ENCODE measurements at regions not wholly inside any gene's neighbourhood (a gene's known extent, or its start where the extent isn't known, plus 50 kb on each side); places are given as distances from the start of the nearest gene placed in this dataset.
"Not testable (repeated sequence)": the region's sequence is repeated elsewhere in the genome, so short reads cannot be mapped to it uniquely, and the experiment has no call there.

- DNase-seq (no peak), ATAC-seq (no peak)
- Mint-ChIP-seq H3K9me3 (peaks cover 0 to 7% (median 0%) of the 10 kb centered on the region in 9 donors), H3K27me3 (peaks cover 0 to 27% (median 10%) of the 10 kb centered on the region in 5 donors), H3K4me3 (no peak overlapping the region), H3K27ac (no peak overlapping the region), H3K4me1 (peaks cover 2 to 14% (median 12%) of the 10 kb centered on the region in 4 donors), H3K36me3 (no peaks in the 10 kb centered on the region)
- POLR2A ChIA-PET: no interaction called here
Measured at GRCh38 chr5:153350175-153350883, 140.1 kb upstream of the GRIA1 start.

- DNase-seq (no peak), ATAC-seq (no peak)
- no peaks in the 10 kb centered on the region for H3K36me3 Mint-ChIP-seq
- H3K27me3 Mint-ChIP-seq: peaks cover 0 to 28% (median 10%) of the 10 kb centered on the region in 5 donors
- H3K4me1 Mint-ChIP-seq: peaks cover 2 to 14% (median 12%) of the 10 kb centered on the region in 4 donors
- peaks cover 0 to 13% (median 3%) of the 10 kb centered on the region in 9 donors for H3K9me3 Mint-ChIP-seq
- peak overlapping the region; percentile 9 to 83 (median 56) for H3K4me3 Mint-ChIP-seq
- H3K27ac Mint-ChIP-seq: peak overlapping the region in 2 of 10 donors; percentile 53 to 72
- POLR2A ChIA-PET: no interaction called here
Measured at GRCh38 chr5:153352685-153353219, 137.7 kb upstream of the GRIA1 start.

GRCh38 chr5:153357493-153358112 lies 132.9 kb upstream of the GRIA1 start:
- Mint-ChIP-seq H3K27ac (no peak overlapping the region), H3K9me3 (peaks cover 0 to 13% (median 2%) of the 10 kb centered on the region in 9 donors), H3K4me3 (no peak overlapping the region), H3K27me3 (peaks cover 0 to 10% (median 2%) of the 10 kb centered on the region in 5 donors), H3K36me3 (no peaks in the 10 kb centered on the region), H3K4me1 (peaks cover 2 to 20% (median 13%) of the 10 kb centered on the region in 4 donors)
- POLR2A ChIA-PET: no interaction called here
- DNase-seq (no peak), ATAC-seq (no peak)

GRCh38 chr5:153358315-153358976 lies 132.0 kb upstream of the GRIA1 start:
- H3K27me3 Mint-ChIP-seq: peaks cover 0 to 10% (median 0%) of the 10 kb centered on the region in 5 donors
- DNase-seq (no peak), ATAC-seq (no peak)
- peak overlapping the region in 1 of 10 donors; percentile 33 for H3K27ac Mint-ChIP-seq
- peak overlapping the region in 3 of 10 donors; percentile 19 to 67 (median 36) for H3K4me3 Mint-ChIP-seq
- H3K36me3 Mint-ChIP-seq: no peaks in the 10 kb centered on the region
- H3K4me1 Mint-ChIP-seq: peaks cover 2 to 11% (median 6%) of the 10 kb centered on the region in 4 donors
- POLR2A ChIA-PET: no interaction called here
- peaks cover 0 to 13% (median 2%) of the 10 kb centered on the region in 9 donors for H3K9me3 Mint-ChIP-seq

GRCh38 chr5:153360860-153361259 lies 129.6 kb upstream of the GRIA1 start:
- H3K27me3 Mint-ChIP-seq: no peaks in the 10 kb centered on the region
- H3K4me1 Mint-ChIP-seq: peaks cover 0 to 10% (median 5%) of the 10 kb centered on the region in 4 donors
- H3K4me3 Mint-ChIP-seq: no peak overlapping the region
- POLR2A ChIA-PET: no interaction called here
- peaks cover 0 to 13% (median 2%) of the 10 kb centered on the region in 9 donors for H3K9me3 Mint-ChIP-seq
- no peak for ATAC-seq
- no peaks in the 10 kb centered on the region for H3K36me3 Mint-ChIP-seq
- no peak for DNase-seq
- no peak overlapping the region for H3K27ac Mint-ChIP-seq

GRCh38 chr5:153361735-153362409 lies 128.6 kb upstream of the GRIA1 start:
- Mint-ChIP-seq H3K9me3 (peaks cover 0 to 8% (median 2%) of the 10 kb centered on the region in 9 donors), H3K27me3 (no peaks in the 10 kb centered on the region), H3K4me1 (peaks cover 0 to 10% (median 5%) of the 10 kb centered on the region in 4 donors), H3K4me3 (no peak overlapping the region), H3K36me3 (no peaks in the 10 kb centered on the region), H3K27ac (no peak overlapping the region)
- ATAC-seq (no peak), DNase-seq (no peak)
- POLR2A ChIA-PET: no interaction called here

- no peak overlapping the region for H3K27ac Mint-ChIP-seq
- POLR2A ChIA-PET: no interaction called here
- H3K36me3 Mint-ChIP-seq: no peaks in the 10 kb centered on the region
- peaks cover 0 to under 1% (median 0%) of the 10 kb centered on the region in 4 donors for H3K4me1 Mint-ChIP-seq
- no peak overlapping the region for H3K4me3 Mint-ChIP-seq
- DNase-seq: no peak
- no peak for ATAC-seq
- H3K9me3 Mint-ChIP-seq: peaks cover 0 to 7% (median 0%) of the 10 kb centered on the region in 9 donors
- no peaks in the 10 kb centered on the region for H3K27me3 Mint-ChIP-seq
Measured at GRCh38 chr5:153365547-153365946, 124.9 kb upstream of the GRIA1 start.

GRCh38 chr5:153367466-153367865 lies 123.0 kb upstream of the GRIA1 start:
- DNase-seq: no peak
- Mint-ChIP-seq H3K9me3 (peaks cover 0 to 5% (median 0%) of the 10 kb centered on the region in 9 donors), H3K27me3 (no peaks in the 10 kb centered on the region), H3K4me3 (no peak overlapping the region), H3K4me1 (no peaks in the 10 kb centered on the region), H3K36me3 (no peaks in the 10 kb centered on the region), H3K27ac (no peak overlapping the region)
- POLR2A ChIA-PET: no interaction called here
- ATAC-seq: no peak

GRCh38 chr5:153372425-153373129 lies 117.9 kb upstream of the GRIA1 start:
- DNase-seq (no peak), ATAC-seq (no peak)
- no peak overlapping the region for H3K4me3 Mint-ChIP-seq
- H3K36me3 Mint-ChIP-seq: no peaks in the 10 kb centered on the region
- H3K9me3 Mint-ChIP-seq: peaks cover 0 to 6% (median 0%) of the 10 kb centered on the region in 9 donors
- H3K27ac Mint-ChIP-seq: no peak overlapping the region
- H3K27me3 Mint-ChIP-seq: no peaks in the 10 kb centered on the region
- H3K4me1 Mint-ChIP-seq: no peaks in the 10 kb centered on the region
- POLR2A ChIA-PET: no interaction called here

- no peaks in the 10 kb centered on the region for H3K4me1 Mint-ChIP-seq
- H3K9me3 Mint-ChIP-seq: peaks cover 0 to 9% (median 0%) of the 10 kb centered on the region in 9 donors
- no peaks in the 10 kb centered on the region for H3K36me3 Mint-ChIP-seq
- no peak for ATAC-seq
- no peak overlapping the region for H3K4me3 Mint-ChIP-seq
- POLR2A ChIA-PET: no interaction called here
- no peak overlapping the region for H3K27ac Mint-ChIP-seq
- H3K27me3 Mint-ChIP-seq: no peaks in the 10 kb centered on the region
- DNase-seq: no peak
Measured at GRCh38 chr5:153373130-153373498, 117.4 kb upstream of the GRIA1 start.

GRCh38 chr5:153381630-153382029 lies 108.8 kb upstream of the GRIA1 start:
- DNase-seq, ATAC-seq, POLR2A ChIA-PET, H3K4me1 Mint-ChIP-seq, H3K27ac Mint-ChIP-seq, H3K27me3 Mint-ChIP-seq, H3K4me3 Mint-ChIP-seq, H3K36me3 Mint-ChIP-seq: not testable (repeated sequence)
- peaks cover 0 to 22% (median 9%) of the 10 kb centered on the region in 9 donors for H3K9me3 Mint-ChIP-seq

- H3K4me1 Mint-ChIP-seq: no peaks in the 10 kb centered on the region
- peak overlapping the region in 1 of 10 donors; percentile 44 for H3K27ac Mint-ChIP-seq
- POLR2A ChIA-PET: no interaction called here
- H3K27me3 Mint-ChIP-seq: no peaks in the 10 kb centered on the region
- H3K4me3 Mint-ChIP-seq: no peak overlapping the region
- DNase-seq: no peak
- no peak for ATAC-seq
- no peaks in the 10 kb centered on the region for H3K36me3 Mint-ChIP-seq
- H3K9me3 Mint-ChIP-seq: peaks cover 0 to 15% (median 2%) of the 10 kb centered on the region in 9 donors
Measured at GRCh38 chr5:153390569-153390968, 99.9 kb upstream of the GRIA1 start.

Measured in naive thymus-derived CD8-positive, alpha-beta T cell (primary cell).